OCI-LY3 (cell line): ENCODE measurements at regions not wholly inside any gene's neighbourhood (a gene's known extent, or its start where the extent isn't known, plus 50 kb on each side); places are given as distances from the start of the nearest gene placed in this dataset.
A peak's percentile ranks its signal among the peaks of the same experiment; 100 is the strongest.
"Not testable (repeated sequence)": the region's sequence is repeated elsewhere in the genome, so short reads cannot be mapped to it uniquely, and the experiment has no call there.

Experiments used
- H2AFZ ChIP-seq: fragments of 200-600, 300-600 bp; shearing (Covaris generic); 2 replicates; pipeline ENCODE4 v1.6.0; 2014; ENCODE audit warnings: antibody characterized with exemption, low read depth, low read length
- H3K27ac ChIP-seq: fragments of 200-600, 300-600 bp; sonication (generic); 2 replicates; pipeline ENCODE4 v1.5.1; 2014; ENCODE audit warnings: mild to moderate bottlenecking, low read length, moderate library complexity, mixed read lengths
- H3K27me3 ChIP-seq: fragments of 200-600, 300-600 bp; sonication (generic); 2 replicates; pipeline ENCODE4 v1.6.1; 2014; ENCODE audit warnings: low read depth, low read length, mixed read lengths
- H3K36me3 ChIP-seq: fragments of 200-600, 300-600 bp; sonication (generic); replicated peaks from 2 replicates; pipeline ENCODE3; 2014; ENCODE audit warnings: low read depth, low read length, mixed read lengths
- H3K4me1 ChIP-seq: fragments of 300-600, 200-600 bp; sonication (generic); 2 replicates; pipeline ENCODE4 v1.6.1; 2014; ENCODE audit warnings: low read length, mixed read lengths
- H3K4me2 ChIP-seq: fragments of 200-600, 300-600 bp; sonication (generic); 2 replicates; pipeline ENCODE4 v1.6.1; 2014; ENCODE audit warnings: low read length, mixed read lengths
- H3K4me3 ChIP-seq: fragments of 300-600, 200-600 bp; sonication (generic); 2 replicates; pipeline ENCODE4 v1.5.1; 2014; ENCODE audit warnings: antibody characterized with exemption, mild to moderate bottlenecking, low read length, moderate library complexity
- H3K79me2 ChIP-seq: fragments of 300-600, 200-600 bp; shearing (Covaris generic); 2 replicates; pipeline ENCODE4 v1.6.1; 2014; ENCODE audit warnings: mild to moderate bottlenecking, low read length, mixed read lengths
- H3K9ac ChIP-seq: fragments of 300-600, 200-600 bp; shearing (Covaris generic); 2 replicates; pipeline ENCODE4 v1.6.0; 2014; ENCODE audit warnings: mild to moderate bottlenecking, low read length, moderate library complexity
- H3K9me3 ChIP-seq: fragments of 200-600, 300-600 bp; shearing (Covaris generic); 2 replicates; pipeline ENCODE4 v1.6.1; 2014; ENCODE audit warnings: low read length, mixed read lengths; ENCODE audit not compliant: insufficient read depth
- H4K20me1 ChIP-seq: fragments of 200-600, 300-600 bp; sonication (generic); 2 replicates; pipeline ENCODE4 v1.6.1; 2016; ENCODE audit warnings: low read length, mixed read lengths; ENCODE audit not compliant: insufficient read depth
- CTCF ChIP-seq: fragments of 200-600, 300-600 bp; sonication (generic); IDR thresholded peaks from 2 replicates; pipeline ENCODE4 v1.5.1; 2014; ENCODE audit warnings: antibody characterized with exemption, low read length, low read depth
- EZH2phosphoT487 ChIP-seq: fragments of 200-600 bp; shearing (Covaris generic); IDR thresholded peaks from 2 replicates; pipeline ENCODE4 v1.6.1; 2018; ENCODE audit warnings: antibody characterized with exemption, mixed run types, low read depth

- no peak overlapping the region for H3K4me2 ChIP-seq
- TF ChIP-seq EZH2phosphoT487 (no peak), CTCF (no peak)
- peaks cover 22% of the 10 kb centered on the region for H3K36me3 ChIP-seq
- no peak overlapping the region for H2AFZ ChIP-seq
- H3K9ac ChIP-seq = no peak overlapping the region
- no peaks in the 10 kb centered on the region for H3K27me3 ChIP-seq
- no peaks in the 10 kb centered on the region for H3K4me1 ChIP-seq
- no peaks in the 10 kb centered on the region for H3K9me3 ChIP-seq
- H3K79me2 ChIP-seq = no peaks in the 10 kb centered on the region
- no peak overlapping the region for H3K27ac ChIP-seq
- no peaks in the 10 kb centered on the region for H4K20me1 ChIP-seq
- no peak overlapping the region for H3K4me3 ChIP-seq
These were observed 107.7 kb upstream of the SLC38A2 start for GRCh38 chr12:46480316-46480715.

GRCh38 chr12:46478123-46478522, 105.5 kb upstream of the SLC38A2 start:
- Histone ChIP-seq H3K9me3 (no peaks in the 10 kb centered on the region), H3K27ac (no peak overlapping the region), H3K4me2 (no peak overlapping the region), H3K36me3 (peaks cover 26% of the 10 kb centered on the region), H3K4me3 (no peak overlapping the region), H4K20me1 (no peaks in the 10 kb centered on the region), H2AFZ (no peak overlapping the region), H3K4me1 (peaks cover 17% of the 10 kb centered on the region), H3K27me3 (no peaks in the 10 kb centered on the region), H3K9ac (no peak overlapping the region), H3K79me2 (peaks cover 6% of the 10 kb centered on the region; the same call in 1 of the 2 replicates)
- TF ChIP-seq CTCF (no peak), EZH2phosphoT487 (no peak)

GRCh38 chr12:46477541-46477940, 105.0 kb upstream of the SLC38A2 start:
- H3K27ac ChIP-seq = no peak overlapping the region
- H3K36me3 ChIP-seq = peaks cover 26% of the 10 kb centered on the region
- H3K4me2 ChIP-seq = no peak overlapping the region
- H3K27me3 ChIP-seq = no peaks in the 10 kb centered on the region
- no peaks in the 10 kb centered on the region for H4K20me1 ChIP-seq
- H3K9ac ChIP-seq = no peak overlapping the region
- H3K4me1 ChIP-seq = peaks cover 23% of the 10 kb centered on the region
- H3K79me2 ChIP-seq = peaks cover 6% of the 10 kb centered on the region; the same call in 1 of the 2 replicates
- H3K4me3 ChIP-seq = no peak overlapping the region
- TF ChIP-seq CTCF (no peak), EZH2phosphoT487 (no peak)
- H3K9me3 ChIP-seq = no peaks in the 10 kb centered on the region
- no peak overlapping the region for H2AFZ ChIP-seq

GRCh38 chr12:46475972-46476645, 103.5 kb upstream of the SLC38A2 start:
- no peak overlapping the region for H3K27ac ChIP-seq
- H3K79me2 ChIP-seq = peaks cover 19% of the 10 kb centered on the region
- no peaks in the 10 kb centered on the region for H3K27me3 ChIP-seq
- no peak for TF ChIP-seq CTCF
- TF ChIP-seq EZH2phosphoT487 = no peak
- no peak overlapping the region for H2AFZ ChIP-seq
- no peaks in the 10 kb centered on the region for H4K20me1 ChIP-seq
- H3K4me2 ChIP-seq = no peak overlapping the region
- peaks cover 23% of the 10 kb centered on the region for H3K36me3 ChIP-seq
- H3K4me1 ChIP-seq = peaks cover 38% of the 10 kb centered on the region
- no peaks in the 10 kb centered on the region for H3K9me3 ChIP-seq
- no peak overlapping the region for H3K4me3 ChIP-seq
- H3K9ac ChIP-seq = no peak overlapping the region

GRCh38 chr12:46474385-46474784, 101.8 kb upstream of the SLC38A2 start:
- Histone ChIP-seq H3K79me2 (peaks cover 31% of the 10 kb centered on the region), H3K27ac (peak overlapping the region; percentile 93; the same call in 1 of the 2 replicates), H3K4me2 (peak overlapping the region; percentile 89; the same call in 1 of the 2 replicates), H3K9ac (peak overlapping the region; percentile 70; the same call in 1 of the 2 replicates), H3K4me1 (peaks cover 55% of the 10 kb centered on the region)
- not testable (repeated sequence) for H2AFZ ChIP-seq, H4K20me1 ChIP-seq, H3K27me3 ChIP-seq, H3K36me3 ChIP-seq, H3K9me3 ChIP-seq, H3K4me3 ChIP-seq
